Activated CD8-positive, alpha-beta memory T cell treated with anti-CD3 and anti-CD28 coated beads, Interleukin-2, amount 50 U/mL, for 24 hours (primary cell): ENCODE measurements at regions not wholly inside any gene's neighbourhood (a gene's known extent, or its start where the extent isn't known, plus 50 kb on each side); places are given as distances from the start of the nearest gene placed in this dataset.
"Not testable (repeated sequence)": the region's sequence is repeated elsewhere in the genome, so short reads cannot be mapped to it uniquely, and the experiment has no call there.

Experiments
- DNase-seq: peaks from one replicate; pipeline ENCODE4 v3.0.0-alpha.2; 2020; ENCODE audit errors: extremely low read depth

- DNase-seq: no peak
Measured at GRCh38 chr16:85514295-85514597, 98.9 kb upstream of the GSE1 start.

GRCh38 chr16:85514598-85515318 lies 98.4 kb upstream of the GSE1 start:
- no peak for DNase-seq

GRCh38 chr16:85515319-85515745 lies 97.8 kb upstream of the GSE1 start:
- DNase-seq: no peak

- DNase-seq: no peak
Measured at GRCh38 chr16:85515830-85516397, 97.2 kb upstream of the GSE1 start.

GRCh38 chr16:85517154-85517553 lies 96.0 kb upstream of the GSE1 start:
- DNase-seq: no peak

- no peak for DNase-seq
Measured at GRCh38 chr16:85517563-85518179, 95.5 kb upstream of the GSE1 start.

GRCh38 chr16:85518398-85519049 lies 94.6 kb upstream of the GSE1 start:
- no peak for DNase-seq

- DNase-seq: not testable (repeated sequence)
Measured at GRCh38 chr16:85519050-85519440, 94.1 kb upstream of the GSE1 start.

- no peak for DNase-seq
Measured at GRCh38 chr16:85519540-85520231, 93.4 kb upstream of the GSE1 start.

- no peak for DNase-seq
Measured at GRCh38 chr16:85520853-85521521, 92.1 kb upstream of the GSE1 start.

- no peak for DNase-seq
Measured at GRCh38 chr16:85521552-85522307, 91.4 kb upstream of the GSE1 start.

- no peak for DNase-seq
Measured at GRCh38 chr16:85522308-85522841, 90.7 kb upstream of the GSE1 start.

GRCh38 chr16:85522842-85523601 lies 90.1 kb upstream of the GSE1 start:
- no peak for DNase-seq

GRCh38 chr16:85523602-85524364 lies 89.3 kb upstream of the GSE1 start:
- no peak for DNase-seq

GRCh38 chr16:85524365-85524629 lies 88.8 kb upstream of the GSE1 start:
- DNase-seq: no peak

- DNase-seq: no peak
Measured at GRCh38 chr16:85524630-85525419, 88.3 kb upstream of the GSE1 start.

GRCh38 chr16:85525420-85526184 lies 87.5 kb upstream of the GSE1 start:
- no peak for DNase-seq
